ENCODE measurements at regions not wholly inside any gene's neighbourhood (a gene's known extent, or its start where the extent isn't known, plus 50 kb on each side); places are given as distances from the start of the nearest gene placed in this dataset.

DNA sequence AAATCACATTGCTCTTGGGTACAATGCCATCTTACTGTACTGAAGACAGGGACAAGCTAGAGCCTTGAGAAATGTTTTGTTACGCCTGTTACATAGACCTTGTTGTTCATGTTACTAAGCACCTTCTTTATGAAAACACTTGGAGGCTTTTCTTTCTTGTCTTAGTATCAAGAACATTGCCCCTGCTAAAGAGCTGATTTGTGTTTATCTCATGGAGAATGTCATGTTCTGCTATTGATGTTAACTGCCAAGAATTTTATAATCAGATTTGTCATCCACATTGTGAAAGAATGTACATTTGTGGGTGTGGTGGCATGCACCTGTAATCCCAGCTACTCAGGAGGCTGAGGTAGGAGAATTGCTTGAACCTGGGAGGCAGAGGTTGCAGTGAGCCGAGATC is 431.3 kb upstream of the MDFIC2 start:
- H3K4me3 ChIP-seq (ENCODE audit: low read depth, low read length) = no peak overlapping the region
- in situ Hi-C loops (cut with HindIII; ENCODE audit: low sequenced_read_pairs) = no loop called here
- TF ChIP-seq, protein P1, sequence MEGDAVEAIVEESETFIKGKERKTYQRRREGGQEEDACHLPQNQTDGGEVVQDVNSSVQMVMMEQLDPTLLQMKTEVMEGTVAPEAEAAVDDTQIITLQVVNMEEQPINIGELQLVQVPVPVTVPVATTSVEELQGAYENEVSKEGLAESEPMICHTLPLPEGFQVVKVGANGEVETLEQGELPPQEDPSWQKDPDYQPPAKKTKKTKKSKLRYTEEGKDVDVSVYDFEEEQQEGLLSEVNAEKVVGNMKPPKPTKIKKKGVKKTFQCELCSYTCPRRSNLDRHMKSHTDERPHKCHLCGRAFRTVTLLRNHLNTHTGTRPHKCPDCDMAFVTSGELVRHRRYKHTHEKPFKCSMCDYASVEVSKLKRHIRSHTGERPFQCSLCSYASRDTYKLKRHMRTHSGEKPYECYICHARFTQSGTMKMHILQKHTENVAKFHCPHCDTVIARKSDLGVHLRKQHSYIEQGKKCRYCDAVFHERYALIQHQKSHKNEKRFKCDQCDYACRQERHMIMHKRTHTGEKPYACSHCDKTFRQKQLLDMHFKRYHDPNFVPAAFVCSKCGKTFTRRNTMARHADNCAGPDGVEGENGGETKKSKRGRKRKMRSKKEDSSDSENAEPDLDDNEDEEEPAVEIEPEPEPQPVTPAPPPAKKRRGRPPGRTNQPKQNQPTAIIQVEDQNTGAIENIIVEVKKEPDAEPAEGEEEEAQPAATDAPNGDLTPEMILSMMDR (IDR thresholded peaks at IDR 0.05; ENCODE audit: low read depth, low read length) = no peak
- no peak for DNase-seq (ENCODE audit: low read depth, low spot score)

DNA sequence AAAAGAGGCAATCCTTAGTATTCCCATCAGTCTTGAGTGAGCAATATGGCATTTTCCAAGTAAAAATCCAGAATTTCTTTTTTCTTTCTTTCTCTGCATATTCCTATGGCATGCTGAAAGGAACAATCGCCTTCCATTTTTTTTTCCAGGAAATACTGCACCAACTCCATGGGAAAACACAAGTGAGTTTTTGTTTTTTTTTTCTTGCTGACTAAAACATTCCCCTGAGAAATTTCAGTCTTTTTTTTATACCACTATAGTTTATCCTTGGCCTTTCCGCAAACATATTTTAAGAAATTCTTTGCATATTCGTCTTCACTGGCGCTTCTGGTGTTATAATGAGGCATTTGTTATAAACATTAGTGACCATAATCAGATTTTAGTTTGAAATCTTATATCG is 429.6 kb upstream of the MDFIC2 start:
- H3K4me3 ChIP-seq (ENCODE audit: low read depth, low read length) = no peak overlapping the region
- TF ChIP-seq, protein P1 (IDR thresholded peaks at IDR 0.05; ENCODE audit: low read depth, low read length) = no peak
- DNase-seq (ENCODE audit: low read depth, low spot score) = no peak
- in situ Hi-C loops (cut with HindIII; ENCODE audit: low sequenced_read_pairs) = no loop called here

DNA sequence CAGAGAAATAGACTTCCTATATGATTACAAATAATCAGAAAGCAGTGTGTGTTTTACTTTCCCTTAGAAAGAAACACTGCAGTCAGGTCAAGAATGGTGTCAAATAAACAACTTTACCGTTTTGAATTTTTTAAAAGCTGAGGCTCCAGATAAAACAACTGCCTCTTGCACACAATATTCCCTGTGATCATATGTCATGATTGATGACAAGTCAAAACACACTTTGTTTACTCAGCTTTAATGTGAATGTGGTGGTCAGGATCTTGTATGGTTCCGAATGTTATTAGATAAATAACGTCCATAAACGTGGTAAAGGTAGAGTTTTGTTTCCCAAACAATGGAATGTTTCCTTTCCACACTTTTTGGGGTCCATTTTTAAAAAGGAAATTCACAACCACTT is 428.4 kb upstream of the MDFIC2 start:
- in situ Hi-C loops (cut with HindIII; ENCODE audit: low sequenced_read_pairs) = no loop called here
- TF ChIP-seq, protein P1 (IDR thresholded peaks at IDR 0.05; ENCODE audit: low read depth, low read length) = no peak
- no peak for DNase-seq (ENCODE audit: low read depth, low spot score)
- H3K4me3 ChIP-seq (ENCODE audit: low read depth, low read length) = no peak overlapping the region

DNA sequence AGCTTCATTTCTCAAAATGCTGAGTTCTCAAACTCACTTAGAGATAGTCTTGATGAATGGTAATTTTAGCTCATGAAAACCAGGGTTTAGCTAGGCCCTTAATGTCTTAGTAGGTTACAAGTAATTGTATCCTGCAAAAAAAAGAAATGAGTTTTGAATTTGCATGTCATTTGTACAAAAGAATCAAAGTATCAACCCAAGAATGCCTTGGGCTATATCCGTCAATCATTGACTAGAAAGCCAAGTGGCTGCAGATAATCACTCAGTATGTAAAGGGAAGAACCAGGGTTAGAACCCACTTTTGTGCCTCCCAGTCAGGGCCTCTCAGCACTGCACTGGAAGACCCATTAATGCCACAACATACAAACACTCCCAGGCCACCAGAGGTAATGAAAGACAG is 427.6 kb upstream of the MDFIC2 start:
- DNase-seq (ENCODE audit: low read depth, low spot score) = no peak
- in situ Hi-C loops (cut with HindIII; ENCODE audit: low sequenced_read_pairs) = no loop called here
- TF ChIP-seq, protein P1 (IDR thresholded peaks at IDR 0.05; ENCODE audit: low read depth, low read length) = no peak
- no peak overlapping the region for H3K4me3 ChIP-seq (ENCODE audit: low read depth, low read length)

DNA sequence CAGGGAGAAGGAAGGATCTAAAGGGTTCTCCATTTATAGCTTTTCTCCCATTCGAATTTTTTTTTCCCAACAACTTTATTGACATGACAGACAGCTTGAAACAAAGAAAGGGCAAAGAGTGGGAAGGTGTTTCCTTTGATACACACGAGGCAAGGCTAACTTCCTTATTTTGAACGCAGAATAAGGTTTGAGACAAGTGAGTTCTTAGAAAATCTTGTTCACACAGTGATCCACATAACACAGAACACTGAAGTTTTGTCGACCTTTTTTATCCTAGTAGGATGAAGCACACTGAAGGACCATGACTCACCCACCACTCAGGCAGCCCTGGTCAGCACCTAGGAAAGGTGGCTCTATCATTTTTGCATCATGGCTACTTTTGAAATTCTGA is 425.8 kb upstream of the MDFIC2 start:
- in situ Hi-C loops (cut with HindIII; ENCODE audit: low sequenced_read_pairs) = no loop called here
- DNase-seq (ENCODE audit: low read depth, low spot score) = no peak
- no peak overlapping the region for H3K4me3 ChIP-seq (ENCODE audit: low read depth, low read length)
- TF ChIP-seq, protein P1 (IDR thresholded peaks at IDR 0.05; ENCODE audit: low read depth, low read length) = no peak

DNA sequence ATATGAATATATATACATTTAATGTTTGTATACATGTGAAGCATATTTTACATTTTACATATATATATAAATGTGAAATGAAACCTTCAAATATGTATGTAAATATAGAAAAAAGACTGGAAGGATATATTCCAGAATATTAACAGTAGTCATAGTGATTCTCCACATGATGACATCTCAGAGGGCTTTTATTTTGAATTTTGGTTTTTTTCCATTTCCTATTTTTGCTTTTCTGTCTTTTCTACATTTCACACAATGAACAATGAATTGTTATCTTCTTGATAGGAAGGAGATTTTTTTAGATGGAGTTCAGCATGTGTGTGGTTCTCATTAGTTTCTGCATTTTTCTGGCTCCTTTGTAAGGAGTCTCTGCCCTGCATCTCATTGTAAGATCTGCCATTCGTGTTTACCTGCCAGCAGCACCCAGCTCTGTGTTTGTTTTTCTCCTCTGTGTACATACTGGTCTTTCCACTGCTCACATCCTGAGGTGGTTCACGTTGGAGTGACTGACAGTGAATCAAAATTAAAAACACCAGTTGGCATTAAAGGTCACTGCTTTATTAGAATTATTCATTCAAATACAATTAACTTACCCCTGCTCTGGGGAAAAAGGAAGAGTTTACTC is 425.3 kb upstream of the MDFIC2 start:
- no peak overlapping the region for H3K4me3 ChIP-seq (ENCODE audit: low read depth, low read length)
- TF ChIP-seq, protein P1 (IDR thresholded peaks at IDR 0.05; ENCODE audit: low read depth, low read length) = no peak
- no peak for DNase-seq (ENCODE audit: low read depth, low spot score)
- in situ Hi-C loops (cut with HindIII; ENCODE audit: low sequenced_read_pairs) = no loop called here

DNA sequence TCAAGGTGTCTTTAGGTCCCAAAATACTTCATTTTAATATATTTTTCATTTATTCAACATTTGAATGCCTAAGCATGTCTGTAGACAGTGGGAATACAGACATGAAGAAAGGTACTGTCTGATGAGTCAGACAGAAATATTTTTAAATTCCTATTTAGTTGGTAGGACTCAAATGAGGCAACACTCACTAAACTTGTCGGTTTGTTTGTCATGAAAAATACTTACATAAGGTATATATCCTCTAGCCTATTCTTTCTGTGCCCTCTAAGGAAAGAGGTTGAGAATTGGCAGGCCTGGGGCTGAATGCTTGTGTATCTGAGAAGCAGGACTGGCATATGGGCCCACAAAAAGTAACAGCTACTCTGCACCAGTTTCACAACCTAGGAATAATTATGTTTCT is 423.6 kb upstream of the MDFIC2 start:
- TF ChIP-seq, protein P1 (IDR thresholded peaks at IDR 0.05; ENCODE audit: low read depth, low read length) = no peak
- no peak overlapping the region for H3K4me3 ChIP-seq (ENCODE audit: low read depth, low read length)
- in situ Hi-C loops (cut with HindIII; ENCODE audit: low sequenced_read_pairs) = no loop called here
- DNase-seq (ENCODE audit: low read depth, low spot score) = peak; percentile 26

Measured in astrocyte of the spinal cord (primary cell).